ENCODE measurements at regions not wholly inside any gene's neighbourhood (a gene's known extent, or its start where the extent isn't known, plus 50 kb on each side); places are given as distances from the start of the nearest gene placed in this dataset.
A peak's percentile ranks its signal among the peaks of the same experiment; 100 is the strongest.

DNA sequence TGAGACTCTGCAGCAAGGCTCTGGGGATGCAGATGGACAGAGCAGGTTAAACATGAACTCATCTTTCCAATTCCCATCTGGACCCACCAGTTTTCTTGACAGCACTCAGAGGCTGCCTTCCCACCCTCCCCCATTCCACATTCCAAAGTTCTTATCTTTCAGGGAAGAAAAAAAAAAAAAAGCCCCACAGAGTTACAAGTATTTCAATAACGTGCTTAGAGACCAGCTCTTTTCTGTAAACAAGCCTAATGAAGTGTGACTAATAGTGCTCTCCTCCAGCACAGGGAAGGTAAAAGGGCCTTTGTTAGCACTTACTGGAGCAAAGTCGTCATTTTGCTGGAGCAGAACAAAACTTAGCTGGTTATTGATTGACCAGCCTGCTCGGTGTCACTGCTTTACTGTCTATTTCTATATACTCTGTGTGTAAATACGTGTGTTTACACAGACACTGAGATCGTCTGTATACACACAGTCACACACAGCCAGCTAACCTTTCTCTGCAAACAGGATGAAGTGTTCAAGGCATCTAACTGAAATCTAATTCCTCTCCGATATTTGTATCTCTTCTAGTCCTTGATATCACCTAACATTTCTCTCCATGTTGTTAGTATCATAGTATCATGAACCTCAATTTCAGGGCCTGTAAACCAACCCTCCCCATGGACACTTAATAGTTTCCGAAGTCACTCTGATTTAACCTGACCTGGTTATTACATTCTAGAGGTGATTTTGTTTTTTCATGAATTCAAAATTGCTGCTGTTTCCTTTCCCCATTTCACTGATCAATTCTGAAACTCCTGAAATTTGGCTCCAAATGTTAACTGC, 84.9 kb downstream of the ZNF608 start (continued):
- TF ChIP-seq, protein P1, sequence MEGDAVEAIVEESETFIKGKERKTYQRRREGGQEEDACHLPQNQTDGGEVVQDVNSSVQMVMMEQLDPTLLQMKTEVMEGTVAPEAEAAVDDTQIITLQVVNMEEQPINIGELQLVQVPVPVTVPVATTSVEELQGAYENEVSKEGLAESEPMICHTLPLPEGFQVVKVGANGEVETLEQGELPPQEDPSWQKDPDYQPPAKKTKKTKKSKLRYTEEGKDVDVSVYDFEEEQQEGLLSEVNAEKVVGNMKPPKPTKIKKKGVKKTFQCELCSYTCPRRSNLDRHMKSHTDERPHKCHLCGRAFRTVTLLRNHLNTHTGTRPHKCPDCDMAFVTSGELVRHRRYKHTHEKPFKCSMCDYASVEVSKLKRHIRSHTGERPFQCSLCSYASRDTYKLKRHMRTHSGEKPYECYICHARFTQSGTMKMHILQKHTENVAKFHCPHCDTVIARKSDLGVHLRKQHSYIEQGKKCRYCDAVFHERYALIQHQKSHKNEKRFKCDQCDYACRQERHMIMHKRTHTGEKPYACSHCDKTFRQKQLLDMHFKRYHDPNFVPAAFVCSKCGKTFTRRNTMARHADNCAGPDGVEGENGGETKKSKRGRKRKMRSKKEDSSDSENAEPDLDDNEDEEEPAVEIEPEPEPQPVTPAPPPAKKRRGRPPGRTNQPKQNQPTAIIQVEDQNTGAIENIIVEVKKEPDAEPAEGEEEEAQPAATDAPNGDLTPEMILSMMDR (CRISPR knock-in tag; IDR thresholded peaks at IDR 0.05), result no peak
- TF ChIP-seq, protein P2, sequence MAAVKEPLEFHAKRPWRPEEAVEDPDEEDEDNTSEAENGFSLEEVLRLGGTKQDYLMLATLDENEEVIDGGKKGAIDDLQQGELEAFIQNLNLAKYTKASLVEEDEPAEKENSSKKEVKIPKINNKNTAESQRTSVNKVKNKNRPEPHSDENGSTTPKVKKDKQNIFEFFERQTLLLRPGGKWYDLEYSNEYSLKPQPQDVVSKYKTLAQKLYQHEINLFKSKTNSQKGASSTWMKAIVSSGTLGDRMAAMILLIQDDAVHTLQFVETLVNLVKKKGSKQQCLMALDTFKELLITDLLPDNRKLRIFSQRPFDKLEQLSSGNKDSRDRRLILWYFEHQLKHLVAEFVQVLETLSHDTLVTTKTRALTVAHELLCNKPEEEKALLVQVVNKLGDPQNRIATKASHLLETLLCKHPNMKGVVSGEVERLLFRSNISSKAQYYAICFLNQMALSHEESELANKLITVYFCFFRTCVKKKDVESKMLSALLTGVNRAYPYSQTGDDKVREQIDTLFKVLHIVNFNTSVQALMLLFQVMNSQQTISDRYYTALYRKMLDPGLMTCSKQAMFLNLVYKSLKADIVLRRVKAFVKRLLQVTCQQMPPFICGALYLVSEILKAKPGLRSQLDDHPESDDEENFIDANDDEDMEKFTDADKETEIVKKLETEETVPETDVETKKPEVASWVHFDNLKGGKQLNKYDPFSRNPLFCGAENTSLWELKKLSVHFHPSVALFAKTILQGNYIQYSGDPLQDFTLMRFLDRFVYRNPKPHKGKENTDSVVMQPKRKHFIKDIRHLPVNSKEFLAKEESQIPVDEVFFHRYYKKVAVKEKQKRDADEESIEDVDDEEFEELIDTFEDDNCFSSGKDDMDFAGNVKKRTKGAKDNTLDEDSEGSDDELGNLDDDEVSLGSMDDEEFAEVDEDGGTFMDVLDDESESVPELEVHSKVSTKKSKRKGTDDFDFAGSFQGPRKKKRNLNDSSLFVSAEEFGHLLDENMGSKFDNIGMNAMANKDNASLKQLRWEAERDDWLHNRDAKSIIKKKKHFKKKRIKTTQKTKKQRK (IDR thresholded peaks at IDR 0.05; ENCODE audit: low read length), result no peak
- TF ChIP-seq, protein P3, sequence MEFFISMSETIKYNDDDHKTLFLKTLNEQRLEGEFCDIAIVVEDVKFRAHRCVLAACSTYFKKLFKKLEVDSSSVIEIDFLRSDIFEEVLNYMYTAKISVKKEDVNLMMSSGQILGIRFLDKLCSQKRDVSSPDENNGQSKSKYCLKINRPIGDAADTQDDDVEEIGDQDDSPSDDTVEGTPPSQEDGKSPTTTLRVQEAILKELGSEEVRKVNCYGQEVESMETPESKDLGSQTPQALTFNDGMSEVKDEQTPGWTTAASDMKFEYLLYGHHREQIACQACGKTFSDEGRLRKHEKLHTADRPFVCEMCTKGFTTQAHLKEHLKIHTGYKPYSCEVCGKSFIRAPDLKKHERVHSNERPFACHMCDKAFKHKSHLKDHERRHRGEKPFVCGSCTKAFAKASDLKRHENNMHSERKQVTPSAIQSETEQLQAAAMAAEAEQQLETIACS (CRISPR knock-in tag; IDR thresholded peaks at IDR 0.05), result no peak
- TF ChIP-seq, protein P4, sequence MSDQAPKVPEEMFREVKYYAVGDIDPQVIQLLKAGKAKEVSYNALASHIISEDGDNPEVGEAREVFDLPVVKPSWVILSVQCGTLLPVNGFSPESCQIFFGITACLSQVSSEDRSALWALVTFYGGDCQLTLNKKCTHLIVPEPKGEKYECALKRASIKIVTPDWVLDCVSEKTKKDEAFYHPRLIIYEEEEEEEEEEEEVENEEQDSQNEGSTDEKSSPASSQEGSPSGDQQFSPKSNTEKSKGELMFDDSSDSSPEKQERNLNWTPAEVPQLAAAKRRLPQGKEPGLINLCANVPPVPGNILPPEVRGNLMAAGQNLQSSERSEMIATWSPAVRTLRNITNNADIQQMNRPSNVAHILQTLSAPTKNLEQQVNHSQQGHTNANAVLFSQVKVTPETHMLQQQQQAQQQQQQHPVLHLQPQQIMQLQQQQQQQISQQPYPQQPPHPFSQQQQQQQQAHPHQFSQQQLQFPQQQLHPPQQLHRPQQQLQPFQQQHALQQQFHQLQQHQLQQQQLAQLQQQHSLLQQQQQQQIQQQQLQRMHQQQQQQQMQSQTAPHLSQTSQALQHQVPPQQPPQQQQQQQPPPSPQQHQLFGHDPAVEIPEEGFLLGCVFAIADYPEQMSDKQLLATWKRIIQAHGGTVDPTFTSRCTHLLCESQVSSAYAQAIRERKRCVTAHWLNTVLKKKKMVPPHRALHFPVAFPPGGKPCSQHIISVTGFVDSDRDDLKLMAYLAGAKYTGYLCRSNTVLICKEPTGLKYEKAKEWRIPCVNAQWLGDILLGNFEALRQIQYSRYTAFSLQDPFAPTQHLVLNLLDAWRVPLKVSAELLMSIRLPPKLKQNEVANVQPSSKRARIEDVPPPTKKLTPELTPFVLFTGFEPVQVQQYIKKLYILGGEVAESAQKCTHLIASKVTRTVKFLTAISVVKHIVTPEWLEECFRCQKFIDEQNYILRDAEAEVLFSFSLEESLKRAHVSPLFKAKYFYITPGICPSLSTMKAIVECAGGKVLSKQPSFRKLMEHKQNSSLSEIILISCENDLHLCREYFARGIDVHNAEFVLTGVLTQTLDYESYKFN (CRISPR knock-in tag; conservative IDR thresholded peaks at IDR 0.05), result peak; percentile 95
- TF ChIP-seq ZNF605 (CRISPR knock-in tag; IDR thresholded peaks at IDR 0.05) (peak; percentile 64), ZNF746 (CRISPR knock-in tag; IDR thresholded peaks at IDR 0.05) (peak; percentile 30; the same call in 1 of the 2 replicates), ZNF460 (CRISPR knock-in tag; IDR thresholded peaks at IDR 0.05; ENCODE audit: borderline replicate concordance) (no peak), HNRNPUL1 (IDR thresholded peaks at IDR 0.05; ENCODE audit: low read depth, low read length) (peak; percentile 91), ZNF788 (CRISPR knock-in tag; IDR thresholded peaks at IDR 0.05; ENCODE audit: borderline replicate concordance) (peak; percentile 70; the same call in 1 of the 2 replicates), EP300 (IDR thresholded peaks at IDR 0.05; ENCODE audit: low read depth in 2 of 2, low read length in 2 of 2) (peak; percentile 62 to 94; a peak in 3 of 4 replicates), EP300 (CRISPR knock-in tag; IDR thresholded peaks at IDR 0.05; ENCODE audit: borderline replicate concordance) (peak; percentile 91), ZZZ3 (CRISPR knock-in tag; IDR thresholded peaks at IDR 0.05; ENCODE audit: borderline replicate concordance) (no peak), NR3C1 (CRISPR knock-in tag; IDR thresholded peaks at IDR 0.05) (no peak), MTF1 (CRISPR knock-in tag; IDR thresholded peaks at IDR 0.05) (no peak), ZBTB7B (CRISPR knock-in tag; IDR thresholded peaks at IDR 0.05) (peak; percentile 68), RAD51 (IDR thresholded peaks at IDR 0.05; ENCODE audit: borderline replicate concordance) (no peak), ZBTB7A (CRISPR knock-in tag; IDR thresholded peaks at IDR 0.05) (no peak)
- TF ChIP-seq, protein P5, sequence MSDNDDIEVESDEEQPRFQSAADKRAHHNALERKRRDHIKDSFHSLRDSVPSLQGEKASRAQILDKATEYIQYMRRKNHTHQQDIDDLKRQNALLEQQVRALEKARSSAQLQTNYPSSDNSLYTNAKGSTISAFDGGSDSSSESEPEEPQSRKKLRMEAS (IDR thresholded peaks at IDR 0.05), result peak; percentile 66
